Smooth muscle cell (in vitro differentiated cells): ENCODE measurements at regions not wholly inside any gene's neighbourhood (a gene's known extent, or its start where the extent isn't known, plus 50 kb on each side); places are given as distances from the start of the nearest gene placed in this dataset.

Source experiments
- DNase-seq: peaks from one replicate; lab custom pipeline; 2025; ENCODE audit not compliant: unreplicated experiment; lab: John Stamatoyannopoulos, UW
- H2AFZ ChIP-seq: fragments of 200-600 bp; sonication (generic); 2 replicates; pipeline ENCODE4 v1.6.0; 2016; ENCODE audit warnings: antibody characterized with exemption, low read depth, mild to moderate bottlenecking
- H3F3A ChIP-seq: fragments of 200-600 bp; sonication (generic); 2 replicates; pipeline ENCODE4 v1.6.0; 2017; ENCODE audit warnings: antibody characterized with exemption, low read depth
- H3K27ac ChIP-seq: fragments of 200-600 bp; sonication (generic); 2 replicates; pipeline ENCODE4 v1.5.1; 2016; ENCODE audit warnings: low read depth, mild to moderate bottlenecking
- H3K27me3 ChIP-seq: fragments of 200-600 bp; sonication (generic); 2 replicates; pipeline ENCODE4 v1.6.1; 2016; ENCODE audit warnings: low read depth, mild to moderate bottlenecking
- H3K36me3 ChIP-seq: fragments of 200-600 bp; sonication (generic); 2 replicates; pipeline ENCODE4 v1.5.1; 2016; ENCODE audit warnings: low read depth
- H3K4me1 ChIP-seq: fragments of 200-600 bp; sonication (generic); 2 replicates; pipeline ENCODE4 v1.5.1; 2016; ENCODE audit warnings: low read depth
- H3K4me2 ChIP-seq: fragments of 200-600 bp; sonication (generic); 2 replicates; pipeline ENCODE4 v1.6.0; 2016; ENCODE audit warnings: mild to moderate bottlenecking
- H3K4me3 ChIP-seq: fragments of 200-600 bp; sonication (generic); 2 replicates; pipeline ENCODE4 v1.5.1; 2016; ENCODE audit warnings: mild to moderate bottlenecking
- H3K79me2 ChIP-seq: fragments of 200-600 bp; sonication (generic); 2 replicates; pipeline ENCODE4 v1.6.0; 2016; ENCODE audit warnings: low read depth, mild to moderate bottlenecking
- H3K9ac ChIP-seq: fragments of 200-600 bp; sonication (generic); 2 replicates; pipeline ENCODE4 v1.6.0; 2016; ENCODE audit warnings: low read depth
- H3K9me3 ChIP-seq: fragments of 200-600 bp; sonication (generic); replicated peaks from 2 replicates; pipeline ENCODE4 v1.5.1; 2016; ENCODE audit warnings: low read depth
- H4K20me1 ChIP-seq: fragments of 200-600 bp; sonication (generic); 2 replicates; pipeline ENCODE4 v1.6.0; 2016; ENCODE audit warnings: low read depth
- CTCF ChIP-seq: fragments of 200-600 bp; sonication (generic); IDR thresholded peaks from 2 replicates; pipeline ENCODE4 v1.5.1; 2017; ENCODE audit warnings: borderline replicate concordance, mild to moderate bottlenecking, antibody characterized with exemption; ENCODE audit not compliant: insufficient read depth, poor library complexity, severe bottlenecking
- WGBS: methylation state at CpG from one replicate; pipeline ENCODE4 v1.1.7; 2016; ENCODE audit warnings: low lambda C conversion rate; 5-methylcytosine and 5-hydroxymethylcytosine counted together

DNA sequence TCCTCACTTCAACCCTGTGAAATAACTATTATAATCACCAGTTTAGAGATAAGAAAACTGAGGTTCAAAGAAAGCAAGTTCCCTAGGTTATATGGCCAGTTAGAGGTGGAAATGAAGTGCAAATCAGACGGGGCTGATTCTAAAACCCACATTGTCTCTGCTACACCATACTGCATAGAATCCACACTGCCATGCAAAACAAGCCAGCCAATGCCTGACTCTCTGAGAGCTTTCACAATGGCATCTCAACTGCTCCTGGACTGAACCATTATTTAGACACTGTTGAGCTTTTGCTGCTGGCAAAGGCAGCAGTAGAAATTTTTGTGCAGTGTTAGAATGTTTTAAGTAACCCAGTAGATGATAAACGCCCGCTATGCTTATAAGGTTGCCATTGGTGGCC, 195.2 kb upstream of the CNR1 start:
- H3K9me3 ChIP-seq = no peaks in the 10 kb centered on the region
- no peaks in the 10 kb centered on the region for H3K27me3 ChIP-seq
- H3K9ac ChIP-seq = no peak overlapping the region
- H4K20me1 ChIP-seq = no peaks in the 10 kb centered on the region
- no peaks in the 10 kb centered on the region for H3K36me3 ChIP-seq
- DNase-seq = no peak
- no peaks in the 10 kb centered on the region for H3K79me2 ChIP-seq
- no peaks in the 10 kb centered on the region for H3F3A ChIP-seq
- H3K4me2 ChIP-seq = no peak overlapping the region
- H3K4me3 ChIP-seq = no peak overlapping the region
- no peak overlapping the region for H2AFZ ChIP-seq
- no peak overlapping the region for H3K27ac ChIP-seq
- no peaks in the 10 kb centered on the region for H3K4me1 ChIP-seq
- no peak for TF ChIP-seq CTCF
- 82% methylated on average over 3 of the region's 3 CpGs for WGBS

DNA sequence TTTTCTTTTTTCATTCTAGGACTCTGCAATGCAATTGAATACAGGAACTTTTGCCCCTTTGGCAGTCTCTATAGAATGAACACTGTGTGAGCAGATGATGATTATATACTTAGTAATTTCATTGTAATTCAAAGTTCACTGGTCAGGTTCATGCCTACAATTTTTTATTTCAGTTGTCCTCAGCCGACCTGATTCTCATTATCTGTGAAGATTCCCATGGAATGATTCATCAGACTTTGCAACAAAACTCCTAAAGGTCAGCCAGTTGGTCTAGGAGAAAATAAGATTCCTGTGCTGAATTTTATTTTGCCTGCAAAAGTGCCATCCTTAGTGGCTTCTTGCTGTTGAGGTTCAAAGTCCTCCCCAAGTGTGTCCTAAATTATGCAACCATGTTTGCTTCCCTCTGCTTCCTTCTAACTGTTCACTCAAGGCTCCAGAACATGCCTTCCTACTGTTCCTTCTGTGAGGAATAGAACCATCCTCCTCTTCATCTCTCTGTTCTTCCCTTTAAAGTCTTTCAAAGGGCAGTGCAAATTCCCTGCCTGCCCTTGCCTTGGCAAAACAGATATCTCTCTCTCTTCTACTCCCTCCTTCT, 194.2 kb upstream of the CNR1 start:
- H3K27me3 ChIP-seq = no peaks in the 10 kb centered on the region
- no peaks in the 10 kb centered on the region for H3K4me1 ChIP-seq
- 34% methylated on average over 1 of the region's 1 CpG for WGBS
- H3K36me3 ChIP-seq = no peaks in the 10 kb centered on the region
- no peak overlapping the region for H3K4me3 ChIP-seq
- H3K4me2 ChIP-seq = no peak overlapping the region
- H2AFZ ChIP-seq = no peak overlapping the region
- no peak overlapping the region for H3K9ac ChIP-seq
- H3K79me2 ChIP-seq = no peaks in the 10 kb centered on the region
- no peaks in the 10 kb centered on the region for H4K20me1 ChIP-seq
- H3K9me3 ChIP-seq = no peaks in the 10 kb centered on the region
- no peaks in the 10 kb centered on the region for H3F3A ChIP-seq
- H3K27ac ChIP-seq = no peak overlapping the region
- DNase-seq = no peak
- no peak for TF ChIP-seq CTCF

DNA sequence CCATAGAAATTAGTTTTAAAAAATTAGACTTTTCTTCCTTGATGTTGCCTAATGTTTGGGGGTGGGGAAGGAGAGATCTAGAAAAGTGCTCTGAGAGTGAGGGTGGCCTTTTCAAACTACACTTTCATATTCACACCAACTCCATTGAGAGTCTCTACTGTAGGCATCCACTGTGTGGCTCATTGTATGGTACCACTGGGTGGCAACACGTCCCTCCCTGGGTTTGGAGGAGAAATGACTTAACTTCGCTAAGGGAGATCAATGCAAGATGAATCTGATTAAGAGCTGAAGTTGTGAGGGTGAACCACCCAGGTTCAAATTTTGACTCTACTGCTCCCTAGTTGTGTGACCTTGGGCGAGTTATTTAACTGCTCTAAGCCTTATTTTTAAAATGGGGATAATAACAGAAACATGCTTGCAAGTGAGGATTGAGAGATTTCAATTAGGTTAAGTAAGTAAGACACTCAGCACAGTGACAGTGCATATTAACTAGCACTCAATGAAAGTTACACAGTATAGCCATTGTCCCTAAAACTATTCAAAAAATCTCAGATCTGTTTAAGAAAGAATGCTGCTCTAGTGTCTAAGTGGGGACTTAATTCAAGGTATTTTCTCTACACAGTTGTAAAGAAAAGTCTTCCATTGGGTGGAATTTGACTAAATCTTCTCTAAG, 193.5 kb upstream of the CNR1 start:
- no peaks in the 10 kb centered on the region for H3K36me3 ChIP-seq
- no peak overlapping the region for H3K27ac ChIP-seq
- H3F3A ChIP-seq = no peaks in the 10 kb centered on the region
- H3K4me3 ChIP-seq = no peak overlapping the region
- H2AFZ ChIP-seq = no peak overlapping the region
- no peaks in the 10 kb centered on the region for H3K79me2 ChIP-seq
- H3K9me3 ChIP-seq = no peaks in the 10 kb centered on the region
- no peaks in the 10 kb centered on the region for H4K20me1 ChIP-seq
- TF ChIP-seq CTCF = no peak
- H3K9ac ChIP-seq = no peak overlapping the region
- H3K4me2 ChIP-seq = no peak overlapping the region
- no peak for DNase-seq
- H3K4me1 ChIP-seq = no peaks in the 10 kb centered on the region
- 71% methylated on average over 3 of the region's 3 CpGs for WGBS
- H3K27me3 ChIP-seq = no peaks in the 10 kb centered on the region

GRCh38 chr6:88358846-88359245, 192.7 kb upstream of the CNR1 start:
- H3K27me3 ChIP-seq = no peaks in the 10 kb centered on the region
- H3K4me1 ChIP-seq = no peaks in the 10 kb centered on the region
- H3K79me2 ChIP-seq = no peaks in the 10 kb centered on the region
- H4K20me1 ChIP-seq = no peaks in the 10 kb centered on the region
- no peak overlapping the region for H3K9ac ChIP-seq
- no peak overlapping the region for H3K4me2 ChIP-seq
- no peak overlapping the region for H3K4me3 ChIP-seq
- no peak overlapping the region for H2AFZ ChIP-seq
- DNase-seq = no peak
- H3K27ac ChIP-seq = no peak overlapping the region
- no peaks in the 10 kb centered on the region for H3F3A ChIP-seq
- H3K9me3 ChIP-seq = no peaks in the 10 kb centered on the region
- H3K36me3 ChIP-seq = no peaks in the 10 kb centered on the region
- no peak for TF ChIP-seq CTCF
